LoVo (cell line): ENCODE measurements at regions not wholly inside any gene's neighbourhood (a gene's known extent, or its start where the extent isn't known, plus 50 kb on each side); places are given as distances from the start of the nearest gene placed in this dataset.

Experiments
- DNase-seq: peaks from one replicate; pipeline ENCODE4 v3.0.0-alpha.2; 2016; ENCODE audit warnings: low spot score

- DNase-seq = no peak
Observed at GRCh38 chr10:89829262-89829886, 128.0 kb downstream of the KIF20B start.

DNA sequence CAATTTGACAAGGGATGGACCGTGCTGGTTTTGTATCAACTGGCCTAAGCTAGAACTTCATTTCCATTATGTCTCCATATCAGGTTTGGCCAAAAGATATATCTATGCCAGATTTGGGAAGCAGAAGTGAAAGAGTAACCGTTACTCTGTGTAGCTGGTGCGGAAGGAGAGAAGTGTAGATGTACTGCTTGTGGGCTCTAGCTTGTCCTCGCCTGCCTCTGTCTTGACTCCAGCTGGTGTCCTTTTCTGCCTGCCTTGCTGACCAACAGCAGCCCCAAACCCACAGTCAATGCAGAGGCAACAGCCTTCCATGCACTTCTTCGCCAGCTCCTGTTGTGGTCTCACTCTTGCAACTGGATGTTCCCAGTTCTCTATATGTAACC, 128.5 kb downstream of the KIF20B start:
- DNase-seq = no peak

GRCh38 chr10:89830624-89831023, 129.2 kb downstream of the KIF20B start:
- no peak for DNase-seq

DNA sequence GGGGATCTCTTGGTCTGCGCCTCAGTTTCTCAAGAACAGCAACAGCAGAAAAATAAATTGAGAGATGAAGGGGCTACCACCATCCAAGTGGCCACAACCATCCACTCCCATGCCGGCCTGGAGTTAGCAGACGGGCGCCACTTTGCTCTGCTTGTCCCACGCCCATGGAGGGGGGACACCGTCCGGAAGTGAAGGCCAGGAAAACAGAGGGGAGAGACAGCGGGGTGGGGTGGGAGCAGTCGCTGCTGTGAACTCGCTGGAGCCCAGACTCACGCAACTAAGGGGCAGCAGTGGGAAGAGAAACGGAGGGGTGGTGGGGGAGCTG, 135.4 kb downstream of the KIF20B start:
- DNase-seq = no peak

DNA sequence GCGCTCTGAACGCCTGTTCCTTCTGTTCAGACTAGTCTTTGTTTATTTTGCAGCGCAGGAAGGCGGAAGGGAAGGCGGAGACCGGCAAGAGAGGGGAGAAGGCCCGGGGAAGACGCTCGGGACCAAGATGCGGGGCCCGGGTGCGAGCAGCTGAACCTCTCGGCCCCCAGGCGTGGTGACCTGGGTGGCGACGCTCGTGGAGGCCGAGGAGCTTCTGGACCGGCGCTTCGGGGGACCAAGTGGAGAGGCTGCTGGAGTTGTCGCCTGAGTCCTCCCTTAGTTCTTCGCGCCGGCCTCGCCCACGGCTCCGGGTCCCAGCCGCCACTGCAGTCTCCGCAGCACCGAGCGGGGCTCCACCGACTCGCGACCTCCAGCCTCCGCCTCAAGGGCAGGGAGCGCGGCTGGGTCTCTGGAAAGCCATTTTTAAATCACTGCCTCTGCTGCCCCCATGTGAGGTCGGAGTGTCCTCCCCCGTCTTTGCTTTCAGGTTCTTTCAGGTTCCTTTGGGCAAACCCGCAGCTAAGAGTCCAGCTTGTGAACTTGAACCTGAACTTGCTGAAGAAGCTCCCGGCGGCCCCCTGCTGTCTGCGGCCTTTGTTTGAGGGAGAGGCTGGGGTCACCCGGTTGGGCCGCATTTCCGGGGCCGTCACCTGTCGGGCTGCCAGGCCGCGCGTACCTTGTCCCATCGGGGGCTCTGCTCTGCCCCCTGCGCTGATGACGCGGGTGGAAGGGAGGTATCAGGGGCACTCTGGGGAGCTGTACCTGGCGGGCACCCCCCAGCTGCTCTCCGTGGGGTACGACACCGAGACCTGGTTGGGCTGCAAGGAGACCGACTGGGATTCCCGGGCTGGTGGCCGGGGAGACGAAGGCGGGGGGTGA, 136.0 kb downstream of the KIF20B start:
- no peak for DNase-seq

- no peak for DNase-seq
Observed at GRCh38 chr10:89838044-89838615, 136.7 kb downstream of the KIF20B start.

DNA sequence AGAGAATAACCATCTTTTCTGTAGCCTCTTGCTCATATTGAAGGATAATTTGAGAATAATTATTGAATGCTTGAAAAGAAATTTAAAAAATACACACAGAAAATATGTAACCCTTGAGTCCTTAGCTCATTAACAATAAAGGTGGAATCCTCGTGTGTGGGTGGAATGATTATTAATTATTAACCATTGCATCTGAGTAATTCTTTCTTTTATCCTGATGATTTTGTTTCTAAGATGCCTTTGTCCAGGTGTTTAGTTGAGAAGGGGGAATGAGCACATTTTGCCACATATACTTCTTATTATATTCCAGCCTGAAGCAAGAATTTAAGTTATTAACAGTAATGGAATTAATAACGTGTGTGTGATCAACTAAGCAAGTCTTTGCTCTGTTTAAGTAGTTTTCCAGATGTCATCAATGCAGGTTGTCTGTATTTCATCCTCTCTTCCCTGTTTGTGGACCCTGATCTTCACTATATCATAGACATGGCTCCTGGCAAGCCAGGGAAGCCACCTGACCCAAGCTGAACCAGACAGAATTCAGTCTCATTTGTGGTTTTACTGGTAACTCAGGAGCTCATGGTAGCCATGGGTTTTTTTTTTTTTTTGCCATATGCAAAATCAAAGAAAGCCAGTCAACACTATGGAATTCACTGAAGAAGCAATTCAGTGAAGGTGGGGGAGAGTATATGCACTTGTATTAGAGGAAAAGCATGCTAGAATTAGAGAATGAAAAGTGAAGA, 144.3 kb downstream of the KIF20B start:
- DNase-seq = no peak

DNA sequence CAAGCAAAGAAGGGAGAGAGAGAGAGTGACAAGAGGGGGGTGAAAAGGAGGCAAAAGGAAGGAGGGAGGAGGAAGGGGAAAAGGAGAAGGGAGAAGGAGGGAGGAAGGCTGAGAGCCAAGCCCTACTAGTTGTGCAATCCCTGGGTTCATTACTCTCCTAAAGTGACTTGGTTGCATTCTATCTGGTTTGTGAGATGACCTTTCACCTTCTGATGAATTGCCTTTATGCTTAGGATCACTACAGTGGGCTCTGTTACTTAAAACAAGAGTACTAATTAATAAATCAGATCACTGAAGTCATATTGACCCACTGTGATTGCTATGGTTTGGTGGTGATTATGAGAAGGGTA, 144.9 kb downstream of the KIF20B start:
- no peak for DNase-seq

- no peak for DNase-seq
Observed at GRCh38 chr10:89846786-89847185, 145.4 kb downstream of the KIF20B start.

GRCh38 chr10:89852872-89853271, 151.5 kb downstream of the KIF20B start:
- no peak for DNase-seq

DNA sequence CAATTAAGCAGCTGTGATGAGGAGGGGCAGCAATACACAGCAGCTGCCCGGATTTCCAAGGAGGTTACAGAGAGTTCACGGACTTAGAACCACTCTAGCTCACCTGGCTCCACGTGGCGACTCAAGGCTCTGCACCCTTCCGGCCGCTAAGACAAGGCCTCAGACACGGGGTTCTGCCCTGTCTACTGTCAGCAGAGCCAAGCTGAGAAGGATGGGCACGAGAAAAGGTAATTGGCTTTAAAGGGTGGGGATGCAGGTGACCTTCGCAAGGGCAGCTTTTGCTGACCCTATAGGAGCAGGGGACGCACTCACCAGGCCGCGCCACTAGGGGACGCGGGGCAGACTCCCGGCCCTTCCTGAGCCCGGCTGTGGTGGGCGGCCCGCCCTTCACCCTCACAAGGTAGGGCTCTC, 152.4 kb downstream of the KIF20B start:
- no peak for DNase-seq

DNA sequence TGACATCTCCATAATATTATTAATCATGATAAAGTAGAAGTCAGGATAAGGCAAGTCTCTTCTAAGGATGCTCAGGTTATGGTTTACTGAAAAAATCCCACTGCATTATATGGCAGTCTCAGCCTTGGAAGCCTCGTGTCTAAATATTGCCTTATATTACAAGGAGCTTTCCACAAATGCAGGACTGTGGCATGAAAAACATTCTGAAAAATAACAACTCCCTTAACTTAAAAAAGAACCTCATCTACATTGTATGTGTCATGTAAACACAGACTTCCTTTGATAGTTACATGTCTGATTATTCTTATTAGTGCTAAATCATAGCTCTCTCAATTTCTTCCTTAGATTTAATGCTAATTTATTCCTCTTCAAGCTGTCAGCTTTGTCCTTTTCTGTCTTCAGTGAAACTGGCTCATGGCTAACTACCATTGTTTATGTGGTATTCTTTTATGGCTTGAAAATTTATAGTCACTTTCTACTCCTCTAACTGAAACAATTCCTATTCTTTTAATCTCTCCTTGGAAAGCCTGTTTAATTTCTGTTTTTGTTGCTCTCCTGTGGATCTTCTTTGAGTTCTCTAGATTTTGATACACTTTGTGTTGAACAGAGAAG, 156.1 kb downstream of the KIF20B start:
- DNase-seq = no peak

GRCh38 chr10:89861199-89861573, 159.8 kb downstream of the KIF20B start:
- no peak for DNase-seq

DNA sequence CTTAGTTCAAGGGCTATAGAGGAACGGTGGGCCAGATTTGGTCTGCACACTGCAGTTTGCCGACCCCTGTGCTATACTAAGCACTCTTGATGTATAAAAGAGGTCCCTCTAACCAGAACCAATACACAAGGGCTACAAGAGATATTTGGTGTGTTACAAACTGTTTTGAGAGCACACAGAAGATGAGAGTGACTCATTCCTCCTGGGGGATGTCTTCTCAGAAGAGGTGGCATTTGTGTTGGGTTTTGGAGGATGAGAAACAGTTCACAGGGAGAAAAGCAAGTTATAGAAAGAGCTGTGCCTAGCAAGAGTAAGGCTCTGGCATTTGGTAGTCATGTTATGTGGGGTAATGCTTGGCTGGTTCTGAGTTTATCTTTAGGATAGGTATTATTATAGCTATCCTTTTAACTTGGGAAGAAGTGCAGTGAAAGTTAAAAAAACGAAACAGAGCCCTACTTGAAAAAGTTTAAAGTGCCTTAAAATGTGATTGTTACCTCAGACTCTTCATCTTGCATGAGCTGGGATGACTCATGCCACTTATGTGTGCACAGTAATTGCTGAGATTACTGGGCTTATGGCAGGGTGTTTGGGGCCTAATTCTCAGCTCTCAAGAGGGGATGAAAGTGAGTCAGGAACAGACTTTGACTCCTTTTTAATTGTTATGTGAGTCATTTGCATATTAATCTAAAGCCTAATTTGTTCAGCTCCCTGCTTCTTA, 160.4 kb downstream of the KIF20B start:
- peak; percentile 23 for DNase-seq

DNA sequence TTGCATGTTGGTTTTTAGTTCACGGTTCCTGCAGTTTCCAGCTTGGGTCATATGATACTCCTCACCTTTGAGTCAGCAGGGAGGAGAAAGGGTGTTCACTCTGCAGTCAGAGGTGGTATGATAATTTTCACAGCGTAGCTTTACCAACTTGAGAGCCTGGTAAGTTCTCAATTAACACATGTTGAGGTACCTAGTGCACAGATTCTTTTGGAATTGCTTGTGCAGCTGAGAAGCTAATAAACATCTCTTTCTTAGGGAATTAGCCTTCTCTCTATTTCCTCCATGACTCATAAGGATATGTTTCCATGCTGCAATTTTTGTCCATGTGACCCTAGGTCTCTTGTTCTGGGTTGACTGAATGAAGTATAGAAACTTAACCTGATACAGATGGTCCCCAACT, 166.6 kb downstream of the KIF20B start:
- DNase-seq = no peak

- no peak for DNase-seq
Observed at GRCh38 chr10:89869180-89869579, 167.8 kb downstream of the KIF20B start.

DNA sequence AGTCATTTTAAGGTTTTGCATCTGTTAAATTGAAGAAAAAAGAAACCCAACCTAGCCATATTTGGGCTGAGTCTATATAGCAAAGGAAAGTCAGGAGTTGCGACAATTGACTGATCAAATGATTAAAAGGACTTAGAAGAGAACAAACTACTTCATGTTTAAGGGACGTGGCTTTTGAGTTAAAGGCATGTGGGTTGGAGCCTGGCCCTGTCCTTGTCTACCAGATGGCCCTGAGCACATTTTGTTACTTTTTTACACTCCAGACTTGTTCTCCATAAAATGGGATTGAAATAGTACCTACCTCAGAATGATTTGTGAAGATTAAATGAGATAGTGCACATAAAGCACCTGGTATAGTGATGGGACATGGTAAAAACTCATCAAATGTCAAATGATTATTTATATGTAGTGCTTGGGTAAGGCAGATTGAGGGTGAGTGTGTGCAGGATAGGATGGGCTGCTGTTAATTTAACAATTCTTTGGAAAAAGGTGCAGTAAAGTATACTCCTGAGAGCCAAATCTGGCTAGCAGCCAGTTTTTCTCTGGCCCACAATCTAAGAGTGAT, 168.3 kb downstream of the KIF20B start:
- no peak for DNase-seq

DNA sequence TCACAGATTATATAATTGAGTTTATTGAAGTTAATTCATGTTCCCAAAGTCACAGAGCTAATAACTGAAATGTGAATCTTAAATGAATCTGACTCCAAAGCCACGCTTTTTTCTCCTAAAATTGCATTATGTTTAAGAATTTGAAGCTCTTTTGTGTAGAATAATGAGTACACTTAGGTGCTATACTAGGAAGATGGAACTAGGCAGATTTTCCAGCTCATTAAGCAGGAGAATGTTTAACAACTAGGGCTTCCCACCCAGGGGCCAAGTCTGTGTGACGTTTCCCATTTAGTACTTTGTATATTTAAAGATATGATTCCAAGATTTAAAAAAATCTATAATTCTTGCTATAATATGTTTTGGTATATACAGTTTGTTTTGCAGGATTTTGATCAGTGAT, 169.5 kb downstream of the KIF20B start:
- no peak for DNase-seq

- no peak for DNase-seq
Observed at GRCh38 chr10:89873055-89873454, 171.7 kb downstream of the KIF20B start.

DNA sequence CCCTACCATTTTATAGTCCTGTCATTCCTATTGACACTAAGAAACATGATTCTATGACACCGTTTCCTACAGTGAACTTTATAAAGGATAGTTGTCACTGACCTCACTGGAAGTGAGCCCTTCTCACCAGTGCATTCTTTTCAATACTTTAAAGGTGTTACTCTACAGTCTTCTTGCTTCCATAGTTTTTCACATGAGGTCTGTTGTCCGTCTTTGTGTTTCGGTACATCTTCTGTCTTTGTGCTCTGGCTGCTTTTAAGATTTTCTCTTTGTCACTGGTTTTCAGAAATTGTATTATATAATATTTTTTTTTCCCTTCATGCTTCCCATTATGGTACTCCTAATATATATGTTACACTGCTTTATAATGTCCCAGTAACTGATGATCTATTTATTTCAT, 174.2 kb downstream of the KIF20B start:
- no peak for DNase-seq

GRCh38 chr10:89879121-89879520, 177.7 kb downstream of the KIF20B start:
- DNase-seq = no peak

DNA sequence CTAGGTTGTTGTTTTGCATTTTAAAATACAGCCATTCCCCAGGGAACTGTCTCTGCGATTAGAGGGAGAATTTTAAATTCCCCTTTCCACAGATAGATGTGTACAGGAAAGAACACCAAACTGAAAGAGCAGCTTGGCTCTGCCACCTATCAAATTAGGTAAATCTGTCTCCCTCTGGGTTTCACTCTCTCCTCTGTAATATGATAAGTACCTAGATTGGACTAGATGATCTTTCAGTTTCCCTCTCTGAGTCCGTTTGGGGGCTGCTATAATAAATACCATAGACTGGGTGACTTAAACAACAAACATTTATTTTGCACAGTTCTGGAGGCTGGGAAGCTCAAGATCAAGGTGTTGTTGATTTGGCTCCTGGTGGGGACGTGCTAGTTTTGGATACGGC, 186.0 kb downstream of the KIF20B start:
- DNase-seq = no peak
